HL-60/S4 treated with retinoic acid at 250 ng/mL for 4 days and 3 days (cell line): ENCODE measurements at regions not wholly inside any gene's neighbourhood (a gene's known extent, or its start where the extent isn't known, plus 50 kb on each side); places are given as distances from the start of the nearest gene placed in this dataset.

ENCODE experiments used
- in situ Hi-C: fragments of 300-500 bp; cut with MboI; formaldehyde crosslinking; loops from 2 replicates; pipeline ENCODE4 v1.7.0; 2022; ENCODE audit warnings: low sequenced_read_pairs

- in situ Hi-C loops = loop anchor here (25.0 kb wide), 1 partner anchor 231 kb away; no protein-coding TSS in a partner anchor
Observed at GRCh38 chr3:190193210-190193609, 72.5 kb upstream of the P3H2 start.

- in situ Hi-C loops = loop anchor here (25.0 kb wide), 1 partner anchor 230 kb away; no protein-coding TSS in a partner anchor
Observed at GRCh38 chr3:190192739-190193138, 72.0 kb upstream of the P3H2 start.

GRCh38 chr3:190192087-190192486, 71.4 kb upstream of the P3H2 start:
- in situ Hi-C loops = loop anchor here (25.0 kb wide), 1 partner anchor 230 kb away; no protein-coding TSS in a partner anchor

GRCh38 chr3:190188197-190188596, 67.5 kb upstream of the P3H2 start:
- in situ Hi-C loops = loop anchor here (25.0 kb wide), 1 partner anchor 226 kb away; no protein-coding TSS in a partner anchor

- in situ Hi-C loops = loop anchor here (25.0 kb wide), 1 partner anchor 221 kb away; no protein-coding TSS in a partner anchor
Observed at GRCh38 chr3:190183121-190183520, 62.4 kb upstream of the P3H2 start.

- in situ Hi-C loops = loop anchor here (25.0 kb wide), 1 partner anchor 220 kb away; no protein-coding TSS in a partner anchor
Observed at GRCh38 chr3:190182418-190183043, 61.8 kb upstream of the P3H2 start.

GRCh38 chr3:190180268-190180667, 59.6 kb upstream of the P3H2 start:
- in situ Hi-C loops = loop anchor here (25.0 kb wide), 1 partner anchor 218 kb away; no protein-coding TSS in a partner anchor

GRCh38 chr3:190178779-190179178, 58.1 kb upstream of the P3H2 start:
- in situ Hi-C loops = loop anchor here (25.0 kb wide), 1 partner anchor 216 kb away; no protein-coding TSS in a partner anchor

- in situ Hi-C loops = loop anchor here (25.0 kb wide), 1 partner anchor 215 kb away; no protein-coding TSS in a partner anchor
Observed at GRCh38 chr3:190176933-190177525, 56.3 kb upstream of the P3H2 start.

- in situ Hi-C loops = loop anchor here (25.0 kb wide), 1 partner anchor 214 kb away; no protein-coding TSS in a partner anchor
Observed at GRCh38 chr3:190176106-190176505, 55.4 kb upstream of the P3H2 start.

- in situ Hi-C loops = loop anchor here (25.0 kb wide), 1 partner anchor 213 kb away; no protein-coding TSS in a partner anchor
Observed at GRCh38 chr3:190175490-190175889, 54.8 kb upstream of the P3H2 start.

GRCh38 chr3:190174471-190174870, 53.8 kb upstream of the P3H2 start:
- in situ Hi-C loops = no loop called here

- in situ Hi-C loops = no loop called here
Observed at GRCh38 chr3:190173426-190173825, 52.7 kb upstream of the P3H2 start.

- in situ Hi-C loops = no loop called here
Observed at GRCh38 chr3:190172751-190173150, 52.1 kb upstream of the P3H2 start.
